ENCODE measurements at regions not wholly inside any gene's neighbourhood (a gene's known extent, or its start where the extent isn't known, plus 50 kb on each side); places are given as distances from the start of the nearest gene placed in this dataset.

DNA sequence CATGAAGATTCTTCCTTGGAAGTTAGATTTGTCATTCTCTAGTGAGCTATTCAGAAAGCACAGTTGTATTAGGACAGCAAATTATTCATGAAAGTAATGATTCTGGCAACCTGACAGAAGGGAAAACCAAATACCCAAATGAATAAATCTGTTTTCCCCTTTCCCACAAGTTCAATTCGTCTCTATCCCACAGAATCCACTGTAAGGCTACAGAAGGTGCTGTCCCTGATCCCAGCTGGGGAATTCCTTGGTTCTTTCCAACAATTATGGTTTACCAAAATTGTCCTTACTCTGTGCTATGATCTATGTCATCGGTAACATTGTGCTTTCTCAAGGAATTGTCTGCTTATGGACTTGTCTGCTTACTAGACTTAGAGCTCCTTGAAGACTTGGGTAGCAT is 104.2 kb downstream of the FASLG start:
- TF ChIP-seq, protein P1, sequence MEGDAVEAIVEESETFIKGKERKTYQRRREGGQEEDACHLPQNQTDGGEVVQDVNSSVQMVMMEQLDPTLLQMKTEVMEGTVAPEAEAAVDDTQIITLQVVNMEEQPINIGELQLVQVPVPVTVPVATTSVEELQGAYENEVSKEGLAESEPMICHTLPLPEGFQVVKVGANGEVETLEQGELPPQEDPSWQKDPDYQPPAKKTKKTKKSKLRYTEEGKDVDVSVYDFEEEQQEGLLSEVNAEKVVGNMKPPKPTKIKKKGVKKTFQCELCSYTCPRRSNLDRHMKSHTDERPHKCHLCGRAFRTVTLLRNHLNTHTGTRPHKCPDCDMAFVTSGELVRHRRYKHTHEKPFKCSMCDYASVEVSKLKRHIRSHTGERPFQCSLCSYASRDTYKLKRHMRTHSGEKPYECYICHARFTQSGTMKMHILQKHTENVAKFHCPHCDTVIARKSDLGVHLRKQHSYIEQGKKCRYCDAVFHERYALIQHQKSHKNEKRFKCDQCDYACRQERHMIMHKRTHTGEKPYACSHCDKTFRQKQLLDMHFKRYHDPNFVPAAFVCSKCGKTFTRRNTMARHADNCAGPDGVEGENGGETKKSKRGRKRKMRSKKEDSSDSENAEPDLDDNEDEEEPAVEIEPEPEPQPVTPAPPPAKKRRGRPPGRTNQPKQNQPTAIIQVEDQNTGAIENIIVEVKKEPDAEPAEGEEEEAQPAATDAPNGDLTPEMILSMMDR (IDR thresholded peaks at IDR 0.05; ENCODE audit: low read depth, low read length, poor library complexity, severe bottlenecking), result no peak
- no peak for TF ChIP-seq EZH2phosphoT487 (IDR thresholded peaks at IDR 0.05; ENCODE audit: borderline replicate concordance, low read length)
